ENCODE measurements at regions not wholly inside any gene's neighbourhood (a gene's known extent, or its start where the extent isn't known, plus 50 kb on each side); places are given as distances from the start of the nearest gene placed in this dataset.
"Not testable (repeated sequence)": the region's sequence is repeated elsewhere in the genome, so short reads cannot be mapped to it uniquely, and the experiment has no call there.

DNA sequence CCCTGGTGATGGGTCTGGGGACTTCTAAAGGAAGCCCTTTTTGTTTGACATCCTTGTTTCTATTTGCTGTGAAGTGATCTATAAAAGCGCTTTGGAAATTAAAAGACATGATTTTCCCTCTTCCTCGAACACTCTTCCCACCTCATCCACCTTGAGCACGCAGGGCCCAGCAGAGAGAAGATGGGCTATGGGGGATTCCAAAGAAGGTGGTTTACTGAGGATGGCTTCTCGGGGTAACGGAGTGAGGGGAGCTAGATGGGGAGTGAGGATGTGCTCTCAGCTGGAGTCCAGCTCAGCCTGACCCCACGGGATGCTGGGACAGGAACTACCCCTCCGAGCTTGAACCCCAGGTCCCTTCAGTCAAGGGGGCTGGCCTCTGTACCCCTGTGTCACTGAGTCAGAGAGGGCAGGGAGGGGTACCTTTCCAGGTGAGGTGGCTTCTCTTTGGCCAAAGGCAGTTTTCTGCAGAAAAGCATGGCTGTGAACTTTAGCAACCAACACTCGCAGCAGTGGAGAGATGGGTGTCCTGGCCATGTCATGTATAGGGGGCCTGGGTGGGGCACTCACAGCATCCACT lies 180.7 kb upstream of the SMAD3 start:
- Histone ChIP-seq H3K27me3 (no peaks in the 10 kb centered on the region), H3K27ac (no peak overlapping the region), H3K36me3 (no peaks in the 10 kb centered on the region), H3K9me3 (ENCODE audit: low read depth) (no peaks in the 10 kb centered on the region), H3K4me3 (no peak overlapping the region), H3K4me1 (ENCODE audit: low read depth) (peaks cover 3% of the 10 kb centered on the region)
- TF ChIP-seq, protein P1, sequence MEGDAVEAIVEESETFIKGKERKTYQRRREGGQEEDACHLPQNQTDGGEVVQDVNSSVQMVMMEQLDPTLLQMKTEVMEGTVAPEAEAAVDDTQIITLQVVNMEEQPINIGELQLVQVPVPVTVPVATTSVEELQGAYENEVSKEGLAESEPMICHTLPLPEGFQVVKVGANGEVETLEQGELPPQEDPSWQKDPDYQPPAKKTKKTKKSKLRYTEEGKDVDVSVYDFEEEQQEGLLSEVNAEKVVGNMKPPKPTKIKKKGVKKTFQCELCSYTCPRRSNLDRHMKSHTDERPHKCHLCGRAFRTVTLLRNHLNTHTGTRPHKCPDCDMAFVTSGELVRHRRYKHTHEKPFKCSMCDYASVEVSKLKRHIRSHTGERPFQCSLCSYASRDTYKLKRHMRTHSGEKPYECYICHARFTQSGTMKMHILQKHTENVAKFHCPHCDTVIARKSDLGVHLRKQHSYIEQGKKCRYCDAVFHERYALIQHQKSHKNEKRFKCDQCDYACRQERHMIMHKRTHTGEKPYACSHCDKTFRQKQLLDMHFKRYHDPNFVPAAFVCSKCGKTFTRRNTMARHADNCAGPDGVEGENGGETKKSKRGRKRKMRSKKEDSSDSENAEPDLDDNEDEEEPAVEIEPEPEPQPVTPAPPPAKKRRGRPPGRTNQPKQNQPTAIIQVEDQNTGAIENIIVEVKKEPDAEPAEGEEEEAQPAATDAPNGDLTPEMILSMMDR (IDR thresholded peaks at IDR 0.05; ENCODE audit: low read depth, low read length), result no peak
- DNase-seq (ENCODE audit: low read depth in 1 of 2, low spot score in 1 of 2), result no peak

DNA sequence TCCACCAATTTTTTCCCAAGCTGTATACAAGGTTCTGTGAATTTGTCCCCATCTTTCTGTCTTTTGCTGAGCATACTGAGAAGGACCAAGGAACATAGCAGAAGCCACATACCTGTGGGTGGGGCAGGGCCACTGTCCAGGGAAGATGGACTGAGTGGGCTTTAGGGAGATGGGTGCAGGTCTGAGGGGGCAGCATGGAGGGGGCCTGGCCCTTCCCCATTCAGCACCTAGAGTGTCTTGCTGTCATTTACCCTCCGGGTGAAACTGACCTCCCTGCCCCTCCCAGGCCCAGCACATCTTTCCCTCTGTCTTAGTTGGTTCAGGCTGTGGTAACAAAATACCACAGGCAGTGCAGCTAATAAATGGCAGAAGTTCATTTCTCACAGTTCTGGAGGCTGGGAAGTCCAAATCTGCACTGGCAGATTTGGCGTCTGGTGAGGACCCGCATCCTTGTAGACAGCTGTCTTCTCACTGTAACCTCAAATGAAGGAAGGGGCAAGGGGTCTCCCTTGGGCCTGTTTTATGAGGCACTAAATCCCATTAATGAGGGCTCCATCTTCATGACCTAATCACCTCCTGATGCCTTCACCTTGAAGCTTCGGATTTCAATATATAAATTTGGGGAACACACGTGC lies 180.0 kb upstream of the SMAD3 start:
- H3K4me3 ChIP-seq, result no peak overlapping the region
- peaks cover 3% of the 10 kb centered on the region for H3K4me1 ChIP-seq (ENCODE audit: low read depth)
- DNase-seq (ENCODE audit: low read depth in 1 of 2, low spot score in 1 of 2), result no peak
- no peaks in the 10 kb centered on the region for H3K9me3 ChIP-seq (ENCODE audit: low read depth)
- TF ChIP-seq, protein P1 (IDR thresholded peaks at IDR 0.05; ENCODE audit: low read depth, low read length), result no peak
- no peak overlapping the region for H3K27ac ChIP-seq
- no peaks in the 10 kb centered on the region for H3K36me3 ChIP-seq
- H3K27me3 ChIP-seq, result no peaks in the 10 kb centered on the region

DNA sequence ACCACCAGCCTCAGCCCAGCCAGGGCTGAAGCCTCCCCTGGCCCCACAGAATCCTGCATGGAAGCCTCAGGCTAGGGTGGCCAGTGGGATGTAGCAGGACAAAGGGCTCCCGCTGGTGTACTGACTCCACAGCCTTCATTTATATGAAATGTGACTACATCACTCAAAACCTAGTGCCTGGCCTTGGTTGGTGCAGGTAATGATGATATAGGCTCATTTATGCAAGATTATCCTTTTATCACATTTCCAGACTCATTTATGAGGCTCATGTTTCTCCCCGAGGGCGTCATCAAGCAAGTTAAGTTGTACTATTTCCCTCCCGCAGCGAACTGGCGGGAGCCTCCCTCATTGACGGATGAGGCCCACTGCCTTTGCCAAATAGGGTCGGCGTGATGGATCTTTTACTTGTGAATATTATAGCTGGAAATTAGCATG lies 179.1 kb upstream of the SMAD3 start:
- H3K4me3 ChIP-seq, result no peak overlapping the region
- H3K27me3 ChIP-seq, result no peaks in the 10 kb centered on the region
- H3K9me3 ChIP-seq (ENCODE audit: low read depth), result no peaks in the 10 kb centered on the region
- no peak for DNase-seq (ENCODE audit: low read depth in 1 of 2, low spot score in 1 of 2)
- peaks cover 3% of the 10 kb centered on the region for H3K4me1 ChIP-seq (ENCODE audit: low read depth)
- H3K27ac ChIP-seq, result no peak overlapping the region
- no peaks in the 10 kb centered on the region for H3K36me3 ChIP-seq
- TF ChIP-seq, protein P1 (IDR thresholded peaks at IDR 0.05; ENCODE audit: low read depth, low read length), result no peak

DNA sequence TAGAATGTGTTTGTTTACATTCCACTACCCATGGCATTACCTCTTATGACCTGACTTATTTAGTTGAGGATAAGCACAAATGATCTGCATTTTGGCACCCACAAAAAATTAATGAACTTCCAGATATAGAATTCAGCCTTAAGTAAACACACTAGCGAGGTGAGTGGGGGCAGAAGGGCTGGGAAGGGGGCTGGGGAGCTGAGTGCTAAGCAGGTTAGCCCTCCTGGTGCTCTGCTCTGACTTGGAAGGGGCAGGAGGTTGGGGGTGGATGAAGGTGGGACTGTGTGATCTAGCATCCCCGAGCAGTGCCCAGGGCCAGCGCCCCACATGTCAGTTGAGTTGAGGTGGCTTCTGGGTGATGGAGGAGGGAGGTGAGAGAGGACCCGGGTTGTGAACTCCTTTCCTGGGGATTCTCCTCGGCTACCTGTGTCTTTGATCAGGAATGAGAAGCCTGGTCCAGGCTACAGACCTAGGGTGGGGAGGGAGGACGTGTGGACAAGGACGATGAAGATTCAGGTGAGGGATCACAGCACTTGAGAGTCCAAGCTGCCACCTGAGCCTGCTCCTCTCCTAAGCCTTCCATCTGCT lies 178.6 kb upstream of the SMAD3 start:
- H3K4me1 ChIP-seq (ENCODE audit: low read depth), result peaks cover 3% of the 10 kb centered on the region
- no peak overlapping the region for H3K27ac ChIP-seq
- H3K4me3 ChIP-seq, result no peak overlapping the region
- no peaks in the 10 kb centered on the region for H3K27me3 ChIP-seq
- no peaks in the 10 kb centered on the region for H3K9me3 ChIP-seq (ENCODE audit: low read depth)
- H3K36me3 ChIP-seq, result no peaks in the 10 kb centered on the region
- TF ChIP-seq, protein P1 (IDR thresholded peaks at IDR 0.05; ENCODE audit: low read depth, low read length), result no peak
- DNase-seq (ENCODE audit: low read depth in 1 of 2, low spot score in 1 of 2), result no peak

DNA sequence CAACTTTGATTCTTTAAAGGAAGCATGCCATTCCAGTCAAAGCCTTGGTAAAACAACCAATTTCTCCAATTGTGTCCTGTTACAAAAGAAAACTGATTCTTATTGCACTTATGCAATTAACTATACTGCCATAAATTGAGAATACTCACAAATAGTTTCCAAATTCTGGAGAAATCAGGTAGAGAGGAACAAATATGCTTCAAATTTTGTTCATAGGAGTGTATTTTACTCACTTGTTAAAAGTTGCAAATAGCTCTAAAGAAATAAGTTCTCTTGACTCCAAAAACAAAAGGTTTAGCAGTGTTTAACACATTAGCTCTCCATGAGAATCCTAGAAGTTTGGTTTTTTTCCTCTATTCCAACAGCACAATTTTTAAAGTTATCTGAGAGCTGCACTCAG lies 176.1 kb upstream of the SMAD3 start:
- not testable (repeated sequence) for H3K27me3 ChIP-seq; DNase-seq (ENCODE audit: low read depth in 1 of 2, low spot score in 1 of 2); H3K9me3 ChIP-seq (ENCODE audit: low read depth)

DNA sequence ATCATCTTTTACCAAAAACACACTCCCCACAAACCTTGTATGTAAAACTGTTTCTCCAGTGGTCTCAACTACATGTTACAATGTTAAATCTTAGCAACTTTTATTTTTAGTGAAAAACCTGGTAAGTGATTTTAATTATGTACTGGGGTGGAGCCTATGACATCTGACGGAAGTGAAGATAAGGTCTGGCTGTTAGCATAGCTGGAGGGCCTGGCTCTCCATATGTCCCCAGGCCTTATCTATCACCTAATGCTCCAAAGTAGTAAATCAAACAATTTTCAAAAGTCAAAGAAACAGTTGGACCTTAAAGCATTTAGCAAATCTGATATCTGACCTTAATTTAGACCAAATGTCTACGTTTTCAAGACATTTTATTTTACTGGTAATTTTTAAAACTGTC lies 173.6 kb upstream of the SMAD3 start:
- Histone ChIP-seq H3K27me3 (no peaks in the 10 kb centered on the region), H3K4me3 (no peak overlapping the region), H3K36me3 (no peaks in the 10 kb centered on the region), H3K9me3 (ENCODE audit: low read depth) (no peaks in the 10 kb centered on the region), H3K27ac (no peak overlapping the region), H3K4me1 (ENCODE audit: low read depth) (no peaks in the 10 kb centered on the region)
- TF ChIP-seq, protein P1 (IDR thresholded peaks at IDR 0.05; ENCODE audit: low read depth, low read length), result no peak
- no peak for DNase-seq (ENCODE audit: low read depth in 1 of 2, low spot score in 1 of 2)

More for the DNA sequence above, 176.1 kb upstream of the SMAD3 start:
- not testable (repeated sequence) for H3K4me1 ChIP-seq (ENCODE audit: low read depth); H3K36me3 ChIP-seq; H3K4me3 ChIP-seq; H3K27ac ChIP-seq
